Aorta (tissue), 5 donors: ENCODE measurements at regions not wholly inside any gene's neighbourhood (a gene's known extent, or its start where the extent isn't known, plus 50 kb on each side); places are given as distances from the start of the nearest gene placed in this dataset.

ENCODE experiments used
- ATAC-seq: fragments of 200-7000 bp; cut with Tn5 transposase; one replicate; pipeline ENCODE4 v1.9.1; 2022; ENCODE audit warnings: moderate library complexity; ENCODE audit not compliant: low FRiP score
- DNase-seq, 2 donors: peaks; one replicate each; pipeline ENCODE4 v3.0.0-alpha.2; 2020
- H3K27ac ChIP-seq, 2 donors: one replicate each; pipeline ENCODE4 v1.5.1; 2013; ENCODE audit warnings: low read length in 2 of 2, mild to moderate bottlenecking in 2 of 2, moderate library complexity in 2 of 2, control low read depth in 1 of 2, inconsistent platforms in 1 of 2, low read depth in 1 of 2
- H3K27me3 ChIP-seq, 2 donors: one replicate each; pipeline ENCODE4 v1.6.1; 2013; ENCODE audit warnings: control low read depth in 1 of 2, low read length in 1 of 2, mild to moderate bottlenecking in 1 of 2, moderate library complexity in 1 of 2; ENCODE audit not compliant: insufficient read depth in 2 of 2, control insufficient read depth in 1 of 2
- H3K36me3 ChIP-seq, 2 donors: one replicate each; pipeline ENCODE4 v1.6.1; 2013; ENCODE audit warnings: control low read depth in 1 of 2, low read length in 1 of 2, mild to moderate bottlenecking in 1 of 2; ENCODE audit not compliant: insufficient read depth in 2 of 2, control insufficient read depth in 1 of 2
- H3K4me1 ChIP-seq, 2 donors: one replicate each; pipeline ENCODE4 v1.6.1; 2013; ENCODE audit warnings: low read length in 2 of 2, control low read depth in 1 of 2, mild to moderate bottlenecking in 1 of 2, moderate library complexity in 1 of 2; ENCODE audit not compliant: insufficient read depth in 2 of 2, control insufficient read depth in 1 of 2
- H3K4me3 ChIP-seq, 2 donors: one replicate each; pipeline ENCODE4 v1.5.1; 2013; ENCODE audit warnings: low read length in 2 of 2, control low read depth in 1 of 2, mild to moderate bottlenecking in 1 of 2
- H3K9me3 ChIP-seq: one replicate; pipeline ENCODE4 v1.6.1; 2013; ENCODE audit warnings: mild to moderate bottlenecking, low read length; ENCODE audit not compliant: control insufficient read depth
- WGBS, 2 donors: extraction: QIAGEN DNeasy Blood & Tissue Kit; methylation state at CpG; one replicate each; pipeline ENCODE4 v1.1.7; 2013; 5-methylcytosine and 5-hydroxymethylcytosine counted together
- intact Hi-C, 2 donors: fragments of 100-400 bp; cut with DNase I; formaldehyde crosslinking; loops; one replicate each; pipeline versions ENCODE4 v1.14.2 to v1.15.0; 2022
- donor health status: healthy with polysubstance abuse.
- donor health status: Bipolar disorder and iron deficiency.
- donor health status: DM: no; HTN: no; CAD: no.
- donor health status: DM: no; HTN: no; CAD: no.
- donor health status: DM: yes; HTN: yes; CAD: no.

GRCh38 chr1:193473932-193474331 is 287.5 kb upstream of the B3GALT2 start:
- Histone ChIP-seq H3K9me3 (peaks cover 2% of the 10 kb centered on the region), H3K4me1 (no peaks in the 10 kb centered on the region), H3K36me3 (no peaks in the 10 kb centered on the region), H3K27me3 (no peaks in the 10 kb centered on the region), H3K4me3 (no peak overlapping the region), H3K27ac (no peak overlapping the region)
- 81 to 96% methylated on average over 4 of the region's 4 CpGs for WGBS, 2 donors
- intact Hi-C loops, result no loop called here
- DNase-seq (no peak), ATAC-seq (no peak)

DNA sequence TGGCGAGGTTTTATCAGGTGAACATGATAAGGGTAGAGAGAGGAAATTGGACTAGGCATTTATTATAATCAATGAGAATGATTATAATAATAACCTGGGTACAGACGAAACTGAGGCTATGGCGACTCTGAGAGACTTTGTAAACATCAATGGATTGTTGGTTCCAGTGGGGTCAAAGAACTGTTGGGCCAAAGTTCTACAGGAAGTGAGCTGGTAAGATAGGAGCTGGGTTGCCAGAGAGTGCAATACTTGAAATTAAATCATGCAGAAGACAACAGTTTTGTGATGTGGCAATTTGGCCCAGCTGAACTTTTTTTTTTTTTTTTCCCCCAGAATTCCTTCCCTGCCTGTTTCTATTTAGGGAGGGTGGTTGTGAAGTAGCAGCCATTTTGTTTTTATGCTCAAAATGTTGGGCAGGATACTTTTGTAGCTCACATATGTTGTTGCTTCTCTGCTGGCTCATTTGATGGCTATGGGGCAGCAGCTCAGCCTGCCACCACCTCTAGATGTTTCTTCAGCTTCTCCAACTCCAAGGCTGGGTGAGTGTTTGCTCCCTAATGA is 286.5 kb upstream of the B3GALT2 start:
- peaks cover 2% of the 10 kb centered on the region for H3K9me3 ChIP-seq
- DNase-seq (no peak), ATAC-seq (no peak)
- no peak overlapping the region for H3K27ac ChIP-seq
- intact Hi-C loops, result no loop called here
- no peaks in the 10 kb centered on the region for H3K4me1 ChIP-seq
- 80 to 92% methylated on average over 3 of the region's 3 CpGs for WGBS, 2 donors
- H3K36me3 ChIP-seq, result no peaks in the 10 kb centered on the region
- no peaks in the 10 kb centered on the region for H3K27me3 ChIP-seq
- no peak overlapping the region for H3K4me3 ChIP-seq

DNA sequence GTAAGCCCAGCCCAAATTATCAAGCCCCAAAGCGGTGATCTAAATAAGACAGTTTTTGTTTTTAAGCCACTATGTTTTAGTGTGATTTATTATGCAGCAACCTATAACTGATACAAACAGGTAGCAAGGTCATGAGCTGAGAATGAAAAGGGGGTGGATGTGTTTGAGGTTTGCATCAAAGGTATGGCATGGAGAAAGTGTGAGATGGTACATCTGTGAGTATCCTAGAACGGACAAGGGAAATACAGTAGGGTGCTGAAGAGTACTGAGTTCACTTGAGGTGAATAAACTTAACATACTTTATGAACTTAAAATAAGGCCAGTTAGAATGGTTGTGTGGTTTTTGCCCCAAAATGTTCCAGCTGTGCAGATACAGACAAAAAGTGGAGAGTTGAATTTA is 286.0 kb upstream of the B3GALT2 start:
- WGBS, 2 donors, result 95 to 96% methylated on average over 2 of the region's 2 CpGs
- Histone ChIP-seq H3K4me3 (no peak overlapping the region), H3K27me3 (no peaks in the 10 kb centered on the region), H3K9me3 (peaks cover 2% of the 10 kb centered on the region), H3K36me3 (no peaks in the 10 kb centered on the region), H3K4me1 (no peaks in the 10 kb centered on the region), H3K27ac (no peak overlapping the region)
- intact Hi-C loops, result no loop called here
- DNase-seq, result no peak
- ATAC-seq, result no peak

GRCh38 chr1:193471981-193472380 is 285.6 kb upstream of the B3GALT2 start:
- intact Hi-C loops, result no loop called here
- Histone ChIP-seq H3K9me3 (peaks cover 2% of the 10 kb centered on the region), H3K4me1 (no peaks in the 10 kb centered on the region), H3K27me3 (no peaks in the 10 kb centered on the region), H3K27ac (no peak overlapping the region), H3K36me3 (no peaks in the 10 kb centered on the region), H3K4me3 (no peak overlapping the region)
- no peak for ATAC-seq
- no peak for DNase-seq
- WGBS, 2 donors, result 60 to 83% methylated on average over 2 of the region's 2 CpGs

DNA sequence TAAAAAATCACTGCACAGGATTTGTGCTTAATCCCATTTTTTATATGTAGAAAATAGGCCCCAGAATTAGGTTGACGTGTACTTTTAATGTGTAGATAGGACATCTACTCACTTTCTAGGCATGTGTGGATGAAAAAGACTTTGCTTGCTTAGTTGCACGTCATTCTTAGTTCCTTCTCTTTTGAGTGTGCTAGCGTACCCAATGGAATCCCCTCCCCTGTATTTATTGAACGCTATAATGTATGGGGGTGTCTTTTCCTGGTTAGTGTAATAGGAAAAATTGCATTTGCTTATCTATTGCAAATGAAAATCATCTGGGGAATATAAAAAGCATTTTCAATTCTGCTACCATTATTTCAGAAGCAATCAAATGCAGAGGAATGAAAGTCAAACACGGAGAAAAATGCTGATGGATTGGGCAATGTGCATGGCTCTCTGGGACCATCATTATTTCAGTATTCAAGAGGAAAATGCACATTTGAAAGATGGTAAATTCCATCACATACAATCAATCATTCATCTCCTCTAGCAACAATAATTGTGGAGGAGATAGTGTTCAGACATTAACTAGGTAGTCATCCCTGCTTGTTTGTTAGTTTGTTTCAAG is 277.0 kb upstream of the B3GALT2 start:
- no peak overlapping the region for H3K27ac ChIP-seq
- ATAC-seq, result no peak
- no peak for DNase-seq
- no peaks in the 10 kb centered on the region for H3K4me1 ChIP-seq
- no peaks in the 10 kb centered on the region for H3K36me3 ChIP-seq
- H3K9me3 ChIP-seq, result no peaks in the 10 kb centered on the region
- intact Hi-C loops, result no loop called here
- H3K27me3 ChIP-seq, result no peaks in the 10 kb centered on the region
- WGBS, 2 donors, result 76 to 84% methylated on average over 5 of the region's 5 CpGs
- H3K4me3 ChIP-seq, result no peak overlapping the region

- no peak overlapping the region for H3K27ac ChIP-seq
- intact Hi-C loops, result no loop called here
Measured at GRCh38 chr1:193462629-193463320, 276.4 kb upstream of the B3GALT2 start.

GRCh38 chr1:193458628-193459027 is 272.2 kb upstream of the B3GALT2 start:
- no peak for ATAC-seq
- H3K4me3 ChIP-seq, result no peak overlapping the region
- no peaks in the 10 kb centered on the region for H3K36me3 ChIP-seq
- no peak overlapping the region for H3K27ac ChIP-seq
- H3K9me3 ChIP-seq, result peaks cover 1% of the 10 kb centered on the region
- intact Hi-C loops, result no loop called here
- DNase-seq, result no peak
- no peaks in the 10 kb centered on the region for H3K27me3 ChIP-seq
- WGBS, 2 donors, result 72 to 78% methylated on average over 5 of the region's 5 CpGs
- no peaks in the 10 kb centered on the region for H3K4me1 ChIP-seq

More at GRCh38 chr1:193462629-193463320, 276.4 kb upstream of the B3GALT2 start:
- Histone ChIP-seq H3K4me1 (no peaks in the 10 kb centered on the region), H3K27me3 (no peaks in the 10 kb centered on the region), H3K4me3 (no peak overlapping the region), H3K9me3 (no peaks in the 10 kb centered on the region), H3K36me3 (no peaks in the 10 kb centered on the region)
- no peak for DNase-seq
- WGBS, 2 donors, result 39 to 44% methylated on average over 5 of the region's 5 CpGs
- no peak for ATAC-seq

DNA sequence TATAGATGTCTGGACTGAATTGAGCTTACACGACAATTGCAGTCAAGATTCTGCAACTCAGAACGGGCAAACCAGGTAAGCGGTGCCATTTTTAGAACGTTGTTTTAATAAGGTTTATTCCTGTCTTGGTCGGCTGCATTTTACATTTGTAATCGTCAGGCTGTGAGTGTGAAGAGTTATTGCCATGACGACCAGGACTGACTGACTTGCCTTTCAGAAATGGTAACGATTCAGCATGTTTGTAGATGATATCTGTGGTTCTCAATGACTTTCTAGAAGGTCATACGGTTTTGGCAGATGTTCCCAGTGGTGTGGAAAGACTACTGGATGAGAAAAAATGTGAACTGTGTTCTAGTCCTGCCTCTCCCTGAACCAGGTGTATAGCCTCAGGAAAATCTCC is 271.3 kb upstream of the B3GALT2 start:
- 22 to 26% methylated on average over 9 of the region's 9 CpGs for WGBS, 2 donors
- Histone ChIP-seq H3K36me3 (no peaks in the 10 kb centered on the region), H3K4me3 (no peak overlapping the region), H3K27ac (no peak overlapping the region), H3K9me3 (peaks cover 1% of the 10 kb centered on the region), H3K4me1 (no peaks in the 10 kb centered on the region), H3K27me3 (no peaks in the 10 kb centered on the region)
- intact Hi-C loops, result no loop called here
- no peak for DNase-seq
- no peak for ATAC-seq

- peaks cover 1% of the 10 kb centered on the region for H3K9me3 ChIP-seq
- no peaks in the 10 kb centered on the region for H3K36me3 ChIP-seq
- no peak overlapping the region for H3K4me3 ChIP-seq
- no peaks in the 10 kb centered on the region for H3K4me1 ChIP-seq
- H3K27ac ChIP-seq, result no peak overlapping the region
- WGBS, 2 donors, result 59 to 67% methylated on average over 2 of the region's 2 CpGs
- intact Hi-C loops, result no loop called here
- ATAC-seq, result no peak
- no peaks in the 10 kb centered on the region for H3K27me3 ChIP-seq
- no peak for DNase-seq
Measured at GRCh38 chr1:193456811-193457280, 270.4 kb upstream of the B3GALT2 start.
